BJ (cell line): ENCODE measurements at regions not wholly inside any gene's neighbourhood (a gene's known extent, or its start where the extent isn't known, plus 50 kb on each side); places are given as distances from the start of the nearest gene placed in this dataset.

Source experiments
- CTCF ChIA-PET: fragments of 350-600 bp; formaldehyde crosslinking; extraction: SDS; loops from one replicate; lab custom pipeline; 2021; ENCODE audit warnings: antibody characterized with exemption, inconsistent platforms; lab: Yijun Ruan, JAX
- POLR2A ChIA-PET: fragments of 300-600 bp; sonication (Branson Sonifier 250); formaldehyde crosslinking; extraction: SDS; loops from one replicate; lab custom pipeline; 2021; ENCODE audit warnings: antibody characterized with exemption; lab: Charles Lee
- DNase-seq: peaks from one replicate; pipeline ENCODE4 v3.0.0-alpha.2; 2011; ENCODE audit warnings: low read depth
- H3K27me3 ChIP-seq: 2 replicates; pipeline ENCODE4 v1.6.0; 2011; ENCODE audit warnings: low read length; ENCODE audit not compliant: control insufficient read depth, insufficient read depth
- H3K36me3 ChIP-seq: 2 replicates; pipeline ENCODE4 v1.5.1; 2011; ENCODE audit warnings: low read length; ENCODE audit not compliant: control insufficient read depth, insufficient read depth
- H3K4me3 ChIP-seq: 2 replicates; pipeline ENCODE4 v1.5.1; 2011; ENCODE audit warnings: low read depth, mild to moderate bottlenecking, control low read depth, low read length
- CTCF ChIP-seq: IDR thresholded peaks from 2 replicates; pipeline ENCODE4 v1.5.1; 2011; ENCODE audit warnings: low read depth, mild to moderate bottlenecking, control low read depth, inconsistent platforms, low read length, moderate library complexity; ENCODE audit not compliant: insufficient read depth

DNA sequence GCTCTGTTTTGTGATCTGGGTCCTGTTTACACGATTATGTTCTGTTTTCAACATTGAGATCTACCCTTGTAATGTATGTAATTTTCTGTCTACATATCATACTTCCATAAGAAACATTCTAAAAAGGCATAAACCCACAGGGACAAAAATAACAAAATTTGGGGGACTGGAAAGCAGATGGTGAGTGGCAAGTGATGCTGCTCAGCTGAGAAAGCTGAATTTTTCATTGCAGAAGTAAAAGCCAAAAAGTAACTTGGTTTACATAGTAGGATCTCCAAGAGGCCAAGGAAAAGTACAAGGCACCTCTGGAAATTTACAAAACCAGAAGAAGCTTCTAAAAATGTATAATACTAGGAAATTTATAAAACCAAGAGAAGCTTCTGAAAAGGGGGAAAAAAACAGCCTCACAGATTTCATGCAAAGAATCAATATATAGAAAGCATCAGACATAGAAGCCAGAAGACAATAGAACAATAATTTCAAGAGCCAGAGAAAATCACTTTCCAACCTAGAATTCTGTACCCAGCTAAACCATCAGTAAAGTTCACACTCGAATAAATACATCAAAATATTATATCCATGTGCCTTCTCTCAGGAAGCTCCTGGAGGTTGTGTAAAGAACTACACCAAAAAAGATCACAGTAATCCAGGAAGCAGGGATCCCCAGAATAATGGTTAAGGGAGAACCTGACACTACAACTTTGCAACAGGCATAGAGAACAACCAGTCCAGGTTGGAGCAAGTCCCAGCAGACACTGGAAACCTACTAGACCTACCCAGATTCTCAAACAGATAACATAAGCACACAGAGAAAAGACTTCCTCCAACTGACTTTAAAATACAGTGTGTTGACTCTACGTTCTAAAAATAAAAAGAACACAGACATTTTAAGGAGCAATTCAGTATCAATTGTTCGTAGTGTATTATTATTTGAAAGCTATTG lies 401.7 kb upstream of the HS6ST1 start:
- no peak overlapping the region for H3K4me3 ChIP-seq
- peaks cover 3% of the 10 kb centered on the region; the same call in 1 of the 2 replicates for H3K27me3 ChIP-seq
- ChIA-PET POLR2A (no interaction called here), CTCF (interaction anchor here (1.7 kb wide), 1 partner anchor 22 kb away, joined by 4 read pairs; no protein-coding TSS in a partner anchor)
- H3K36me3 ChIP-seq = no peaks in the 10 kb centered on the region
- no peak for DNase-seq
- no peak; the same call in 1 of the 2 replicates for TF ChIP-seq CTCF

DNA sequence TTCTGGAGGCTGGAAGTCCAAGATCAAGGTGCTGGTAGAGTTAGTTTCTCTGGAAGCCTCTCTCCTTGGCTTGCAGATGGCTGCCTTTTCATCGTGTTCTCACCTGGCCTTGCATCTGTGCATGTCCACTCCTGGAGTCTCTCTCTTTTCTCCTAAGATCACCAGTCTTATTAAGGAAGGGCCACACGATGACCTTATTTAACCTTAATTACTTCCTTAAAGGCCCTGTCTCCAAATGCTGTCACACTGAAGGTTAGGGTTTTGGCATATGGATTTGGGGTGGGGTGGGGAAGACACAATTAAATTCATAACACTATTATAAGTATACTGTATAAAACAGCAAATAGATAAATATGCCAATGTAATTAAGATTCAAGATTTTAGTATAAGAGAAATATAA lies 402.4 kb upstream of the HS6ST1 start:
- ChIA-PET CTCF (interaction anchor here (1.7 kb wide), 1 partner anchor 23 kb away, joined by 4 read pairs; no protein-coding TSS in a partner anchor), POLR2A (no interaction called here)
- no peak overlapping the region for H3K4me3 ChIP-seq
- peaks cover 3% of the 10 kb centered on the region; the same call in 1 of the 2 replicates for H3K27me3 ChIP-seq
- H3K36me3 ChIP-seq = no peaks in the 10 kb centered on the region
- no peak for DNase-seq
- TF ChIP-seq CTCF = no peak

DNA sequence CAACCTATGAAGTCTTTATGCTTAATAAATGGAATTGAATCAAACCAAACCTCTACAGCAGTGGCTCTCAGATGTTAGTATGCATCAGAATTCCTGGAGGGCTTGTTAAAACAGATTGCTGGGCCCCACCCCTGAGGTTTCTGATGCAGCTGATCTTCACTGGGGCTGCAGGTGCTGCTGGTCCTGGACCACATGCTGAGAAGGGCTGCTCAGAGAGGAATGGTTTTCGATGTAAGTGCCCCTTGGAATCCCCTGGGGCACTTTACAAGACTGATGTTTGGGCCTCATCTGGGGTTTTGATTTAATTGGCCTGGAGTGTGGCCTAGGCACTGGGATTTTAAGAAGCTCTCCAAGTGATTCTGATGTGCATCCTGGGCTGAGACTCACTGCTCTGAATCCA lies 403.8 kb upstream of the HS6ST1 start:
- no peak for DNase-seq
- TF ChIP-seq CTCF = no peak
- no peak overlapping the region for H3K4me3 ChIP-seq
- ChIA-PET CTCF (interaction anchor here (1.0 to 1.8 kb wide), 3 partner anchors 14 to 16 kb away, joined by 3 to 7 read pairs (median 4); no protein-coding TSS in a partner anchor), POLR2A (no interaction called here)
- no peaks in the 10 kb centered on the region for H3K36me3 ChIP-seq
- H3K27me3 ChIP-seq = peaks cover 3% of the 10 kb centered on the region; the same call in 1 of the 2 replicates

DNA sequence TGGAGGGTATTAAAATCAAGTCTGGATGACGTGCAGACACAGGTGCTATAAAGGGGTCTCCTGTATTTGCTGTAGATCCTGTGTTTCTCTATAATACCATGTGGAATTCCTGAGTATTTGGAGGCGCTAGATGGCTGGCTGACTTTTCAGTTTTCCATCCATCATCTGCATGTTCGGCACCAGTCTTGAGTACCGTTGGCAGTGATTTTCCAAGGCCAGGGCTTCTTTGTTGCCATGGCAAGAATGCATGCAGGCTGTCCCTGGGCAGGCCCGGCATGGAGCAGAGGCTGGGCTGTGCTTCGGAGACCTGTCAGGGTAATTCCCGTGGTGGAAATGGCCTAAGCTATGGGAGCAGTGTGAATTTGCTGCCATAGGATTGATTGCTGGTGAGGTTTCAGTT lies 405.9 kb upstream of the HS6ST1 start:
- ChIA-PET POLR2A (no interaction called here), CTCF (interaction anchor here (4.3 kb wide), 1 partner anchor 12 kb away, joined by 23 read pairs; no protein-coding TSS in a partner anchor)
- no peak overlapping the region for H3K4me3 ChIP-seq
- DNase-seq = no peak
- peaks cover 1% of the 10 kb centered on the region; the same call in 1 of the 2 replicates for H3K27me3 ChIP-seq
- no peak for TF ChIP-seq CTCF
- H3K36me3 ChIP-seq = no peaks in the 10 kb centered on the region

DNA sequence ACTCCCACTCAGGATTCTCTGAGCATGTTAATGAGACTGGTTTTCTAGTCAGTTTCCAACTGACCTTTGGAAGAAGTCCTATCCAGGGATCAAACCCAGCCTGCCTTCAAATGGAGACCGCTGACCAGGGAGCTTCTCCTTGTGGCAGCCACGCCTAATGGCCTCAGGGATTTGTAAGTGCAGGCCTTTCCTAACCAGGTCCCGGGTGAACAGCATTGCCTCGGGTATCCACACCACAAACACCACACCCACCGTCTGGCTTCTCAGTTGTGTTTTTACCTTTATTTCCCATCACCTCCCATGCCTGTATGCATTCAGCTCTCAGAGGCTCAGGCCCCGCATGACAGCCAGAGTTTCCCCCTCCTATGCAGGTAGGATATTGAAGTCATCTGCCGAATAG lies 406.3 kb upstream of the HS6ST1 start:
- H3K27me3 ChIP-seq = peaks cover 1% of the 10 kb centered on the region; the same call in 1 of the 2 replicates
- ChIA-PET CTCF (interaction anchor here (1.0 to 4.3 kb wide), 2 partner anchors 12 to 13 kb away, joined by 4 to 23 read pairs; no protein-coding TSS in a partner anchor), POLR2A (no interaction called here)
- TF ChIP-seq CTCF = no peak
- no peak for DNase-seq
- no peak overlapping the region for H3K4me3 ChIP-seq
- no peaks in the 10 kb centered on the region for H3K36me3 ChIP-seq
